ENCODE measurements at regions not wholly inside any gene's neighbourhood (a gene's known extent, or its start where the extent isn't known, plus 50 kb on each side); places are given as distances from the start of the nearest gene placed in this dataset.

GRCh38 chr9:120256146-120256545 lies 323.8 kb downstream of the CDK5RAP2 start:
- no peak overlapping the region for H3K27ac ChIP-seq (ENCODE audit: extremely low read depth, low read depth, low read length)
- H3K4me3 ChIP-seq (ENCODE audit: low read depth, low read length), result no peak overlapping the region
- POLR2A ChIA-PET, result no interaction called here
- no peaks in the 10 kb centered on the region for H3K36me3 ChIP-seq (ENCODE audit: control insufficient read depth in 2 of 2, insufficient read depth in 1 of 2, low read length in 2 of 2)
- TF ChIP-seq ZNF645 (tag by site-specific recombination; IDR thresholded peaks at IDR 0.05) (no peak), ZNF394 (tag by site-specific recombination; IDR thresholded peaks at IDR 0.05; ENCODE audit: borderline replicate concordance) (no peak)
- no peaks in the 10 kb centered on the region for H3K4me1 ChIP-seq (ENCODE audit: control insufficient read depth, insufficient read depth, low read length)
- H3K9me3 ChIP-seq (ENCODE audit: control insufficient read depth, insufficient read depth, low read depth, low read length), result no peaks in the 10 kb centered on the region
- CTCF ChIA-PET, result no interaction called here

GRCh38 chr9:120252248-120252647 lies 327.7 kb downstream of the CDK5RAP2 start:
- Histone ChIP-seq H3K4me1 (ENCODE audit: control insufficient read depth, insufficient read depth, low read length) (no peaks in the 10 kb centered on the region), H3K27ac (ENCODE audit: extremely low read depth, low read depth, low read length) (no peak overlapping the region), H3K36me3 (ENCODE audit: control insufficient read depth in 2 of 2, insufficient read depth in 1 of 2, low read length in 2 of 2) (no peaks in the 10 kb centered on the region), H3K9me3 (ENCODE audit: control insufficient read depth, insufficient read depth, low read depth, low read length) (no peaks in the 10 kb centered on the region), H3K4me3 (ENCODE audit: low read depth, low read length) (no peak overlapping the region)
- ChIA-PET POLR2A (no interaction called here), CTCF (interaction anchor here (0.6 kb wide), 1 partner anchor 301 kb away, joined by 3 read pairs; no protein-coding TSS in a partner anchor)
- TF ChIP-seq ZFP37 (tag by site-specific recombination; IDR thresholded peaks at IDR 0.05) (no peak), REST (tag by site-specific recombination; IDR thresholded peaks at IDR 0.05) (peak; percentile 79)

- no peaks in the 10 kb centered on the region for H3K4me1 ChIP-seq (ENCODE audit: control insufficient read depth, insufficient read depth, low read length)
- no peaks in the 10 kb centered on the region for H3K9me3 ChIP-seq (ENCODE audit: control insufficient read depth, insufficient read depth, low read depth, low read length)
- no peaks in the 10 kb centered on the region for H3K36me3 ChIP-seq (ENCODE audit: control insufficient read depth in 2 of 2, insufficient read depth in 1 of 2, low read length in 2 of 2)
- no peak overlapping the region for H3K27ac ChIP-seq (ENCODE audit: extremely low read depth, low read depth, low read length)
- no peak overlapping the region for H3K4me3 ChIP-seq (ENCODE audit: low read depth, low read length)
- POLR2A ChIA-PET, result no interaction called here
- CTCF ChIA-PET, result no interaction called here
- no peak for TF ChIP-seq ZSCAN5A (tag by site-specific recombination; IDR thresholded peaks at IDR 0.05)
- no peak for TF ChIP-seq ZFP69B (tag by site-specific recombination; IDR thresholded peaks at IDR 0.05)
- TF ChIP-seq ZNF18 (tag by site-specific recombination; IDR thresholded peaks at IDR 0.05), result no peak
- no peak for TF ChIP-seq ZNF621 (tag by site-specific recombination; IDR thresholded peaks at IDR 0.05)
- TF ChIP-seq ZSCAN16 (tag by site-specific recombination; IDR thresholded peaks at IDR 0.05), result no peak
- no peak for TF ChIP-seq ZBTB8A (tag by site-specific recombination; IDR thresholded peaks at IDR 0.05)
- TF ChIP-seq ZNF704 (tag by site-specific recombination; IDR thresholded peaks at IDR 0.05), result no peak
- no peak for TF ChIP-seq PRDM1 (tag by site-specific recombination; IDR thresholded peaks at IDR 0.05)
- TF ChIP-seq ZNF561 (tag by site-specific recombination; IDR thresholded peaks at IDR 0.05; ENCODE audit: borderline replicate concordance), result no peak
- TF ChIP-seq KLF16 (tag by site-specific recombination; IDR thresholded peaks at IDR 0.05), result no peak
- TF ChIP-seq ZNF645 (tag by site-specific recombination; IDR thresholded peaks at IDR 0.05), result no peak
- no peak for TF ChIP-seq MYNN (tag by site-specific recombination; IDR thresholded peaks at IDR 0.05; ENCODE audit: borderline replicate concordance)
- TF ChIP-seq ZEB2 (tag by site-specific recombination; IDR thresholded peaks at IDR 0.05), result no peak
- no peak for TF ChIP-seq ZNF223 (tag by site-specific recombination; IDR thresholded peaks at IDR 0.05)
- no peak for TF ChIP-seq FEZF1 (tag by site-specific recombination; IDR thresholded peaks at IDR 0.05)
- no peak for TF ChIP-seq KLF10 (tag by site-specific recombination; IDR thresholded peaks at IDR 0.05)
Measured at GRCh38 chr9:120242116-120242811, 337.7 kb downstream of the CDK5RAP2 start.

Measured in HEK293 (cell line).